Peyer's patch (tissue), 4 donors: ENCODE measurements at regions not wholly inside any gene's neighbourhood (a gene's known extent, or its start where the extent isn't known, plus 50 kb on each side); places are given as distances from the start of the nearest gene placed in this dataset.

Source experiments
- POLR2A ChIP-seq, 2 donors: fragments of 450-650 bp; IDR thresholded peaks; one replicate each; pipeline ENCODE4 v1.5.1; 2017; ENCODE audit warnings: antibody characterized with exemption in 2 of 2, mild to moderate bottlenecking in 2 of 2, moderate library complexity in 2 of 2
- TF ChIP-seq, protein P1 (sequence below), 6 experiments: fragments of 450-650 bp in 4 of 6; fragments of 200-600 bp in 2 of 6; sonication (generic) in 1 of 6; IDR thresholded peaks; one replicate each; pipeline ENCODE4 v1.5.1; 2017 to 2019; ENCODE audit warnings: antibody characterized with exemption in 6 of 6, mild to moderate bottlenecking in 3 of 6, moderate library complexity in 1 of 6

DNA sequence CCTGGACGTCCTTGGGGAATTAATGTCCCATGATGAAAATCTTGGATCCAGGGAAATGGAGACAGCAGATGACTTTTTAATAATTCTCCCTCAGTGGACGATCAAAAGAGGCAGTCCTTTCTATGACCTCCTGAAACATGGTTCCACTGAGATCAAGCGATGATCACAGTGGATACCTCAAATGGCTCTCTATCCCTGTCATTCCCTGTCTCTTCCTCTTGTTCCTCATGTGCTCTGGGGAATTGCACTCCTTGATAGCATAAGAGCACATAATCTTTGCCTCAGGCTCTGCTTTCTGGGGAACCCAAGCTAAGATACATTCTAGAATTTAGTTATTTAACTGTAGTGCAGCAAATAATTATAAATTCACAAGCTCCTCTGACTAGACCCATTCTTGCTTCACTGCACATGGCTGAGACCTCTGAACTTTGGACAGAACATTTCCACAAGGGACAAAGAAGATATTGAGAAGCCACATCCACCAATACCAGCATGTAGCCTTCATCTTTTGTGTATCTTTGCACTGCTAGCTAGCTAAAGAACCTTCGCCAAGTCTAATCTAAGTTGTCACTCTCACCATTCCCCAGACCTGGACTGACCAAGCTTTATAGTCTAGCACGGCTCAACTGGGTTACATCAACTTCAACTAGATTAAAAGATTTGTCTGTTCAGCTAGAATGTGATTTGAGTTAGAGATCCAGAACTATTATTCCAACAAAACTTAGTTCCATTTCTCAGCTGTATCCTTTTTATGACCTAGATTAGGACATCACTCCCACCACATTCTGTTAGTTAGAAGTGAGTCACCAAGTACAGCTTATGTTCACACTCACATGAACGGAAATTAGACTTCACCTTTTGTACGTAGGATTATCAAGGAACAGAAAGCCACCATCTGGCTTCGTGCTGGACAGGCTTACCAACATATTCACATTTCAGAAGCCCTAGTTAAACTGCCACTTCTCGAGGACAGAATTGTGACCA is 142.7 kb downstream of the SUCLA2 start:
- TF ChIP-seq, protein P1, sequence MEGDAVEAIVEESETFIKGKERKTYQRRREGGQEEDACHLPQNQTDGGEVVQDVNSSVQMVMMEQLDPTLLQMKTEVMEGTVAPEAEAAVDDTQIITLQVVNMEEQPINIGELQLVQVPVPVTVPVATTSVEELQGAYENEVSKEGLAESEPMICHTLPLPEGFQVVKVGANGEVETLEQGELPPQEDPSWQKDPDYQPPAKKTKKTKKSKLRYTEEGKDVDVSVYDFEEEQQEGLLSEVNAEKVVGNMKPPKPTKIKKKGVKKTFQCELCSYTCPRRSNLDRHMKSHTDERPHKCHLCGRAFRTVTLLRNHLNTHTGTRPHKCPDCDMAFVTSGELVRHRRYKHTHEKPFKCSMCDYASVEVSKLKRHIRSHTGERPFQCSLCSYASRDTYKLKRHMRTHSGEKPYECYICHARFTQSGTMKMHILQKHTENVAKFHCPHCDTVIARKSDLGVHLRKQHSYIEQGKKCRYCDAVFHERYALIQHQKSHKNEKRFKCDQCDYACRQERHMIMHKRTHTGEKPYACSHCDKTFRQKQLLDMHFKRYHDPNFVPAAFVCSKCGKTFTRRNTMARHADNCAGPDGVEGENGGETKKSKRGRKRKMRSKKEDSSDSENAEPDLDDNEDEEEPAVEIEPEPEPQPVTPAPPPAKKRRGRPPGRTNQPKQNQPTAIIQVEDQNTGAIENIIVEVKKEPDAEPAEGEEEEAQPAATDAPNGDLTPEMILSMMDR (IDR thresholded peaks at IDR 0.05) = no peak
- no peak for TF ChIP-seq POLR2A (IDR thresholded peaks at IDR 0.05)
